ENCODE measurements at regions not wholly inside any gene's neighbourhood (a gene's known extent, or its start where the extent isn't known, plus 50 kb on each side); places are given as distances from the start of the nearest gene placed in this dataset.

DNA sequence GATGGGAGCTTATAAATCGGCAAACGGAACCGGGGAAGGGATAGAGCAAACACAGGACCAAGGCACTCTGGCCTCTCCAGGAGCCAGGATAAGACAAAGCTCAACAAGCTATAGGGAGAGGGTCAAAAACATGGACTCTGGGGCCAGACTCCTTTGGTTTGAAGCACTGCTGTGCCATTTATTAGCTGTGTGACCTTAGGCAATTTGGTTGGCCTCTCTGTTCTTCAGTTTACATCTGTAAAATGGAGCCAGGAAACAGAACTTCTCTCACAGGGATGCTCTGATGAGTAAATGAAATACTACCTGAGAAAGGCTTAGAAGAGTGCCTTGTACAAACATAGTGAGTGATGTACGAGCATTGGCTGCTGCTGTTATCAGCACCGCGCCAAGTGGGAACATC lies 213.3 kb upstream of the PWP1 start:
- H3K27ac ChIP-seq (ENCODE audit: low read depth in 2 of 2, low read length in 2 of 2) = no peak overlapping the region

DNA sequence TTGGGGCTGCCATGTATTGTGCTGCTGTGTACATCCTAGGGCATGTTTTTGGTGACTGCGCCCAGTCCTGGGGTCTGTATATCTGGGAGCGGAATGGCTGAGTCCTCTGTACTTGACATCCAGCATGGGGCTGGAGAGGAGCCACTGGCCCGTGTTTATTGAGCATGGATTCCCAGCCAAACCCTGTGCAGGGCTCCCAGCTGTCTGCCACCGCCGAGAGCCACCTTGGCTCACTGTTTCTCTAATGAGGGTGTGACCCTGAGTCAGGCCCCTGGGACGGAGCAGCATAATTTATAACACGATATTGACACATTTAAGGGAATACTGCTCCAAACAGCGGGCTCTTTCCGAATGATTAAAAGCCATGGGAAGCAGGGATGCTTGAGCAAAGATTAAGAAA lies 211.5 kb upstream of the PWP1 start:
- Histone ChIP-seq H3K27me3 (ENCODE audit: control insufficient read depth in 2 of 2, insufficient read depth in 2 of 2, low read length in 2 of 2) (no peaks in the 10 kb centered on the region), H3K4me3 (ENCODE audit: low read length in 2 of 2) (no peak overlapping the region), H3K27ac (ENCODE audit: low read depth in 2 of 2, low read length in 2 of 2) (no peak overlapping the region), H3K9ac (ENCODE audit: low read depth in 1 of 2, low read length in 2 of 2) (no peak overlapping the region), H3K4me1 (ENCODE audit: control insufficient read depth in 2 of 2, insufficient read depth in 2 of 2, low read length in 2 of 2) (no peaks in the 10 kb centered on the region), H3K36me3 (ENCODE audit: control insufficient read depth in 2 of 2, insufficient read depth in 2 of 2, low read length in 2 of 2) (no peaks in the 10 kb centered on the region), H3K9me3 (ENCODE audit: control insufficient read depth in 2 of 2, low read length in 2 of 2) (no peaks in the 10 kb centered on the region)

More for the DNA sequence above, 213.3 kb upstream of the PWP1 start:
- H3K9me3 ChIP-seq (ENCODE audit: control insufficient read depth in 2 of 2, low read length in 2 of 2) = no peaks in the 10 kb centered on the region
- H3K9ac ChIP-seq (ENCODE audit: low read depth in 1 of 2, low read length in 2 of 2) = no peak overlapping the region
- H3K27me3 ChIP-seq (ENCODE audit: control insufficient read depth in 2 of 2, insufficient read depth in 2 of 2, low read length in 2 of 2) = no peaks in the 10 kb centered on the region
- no peaks in the 10 kb centered on the region for H3K36me3 ChIP-seq (ENCODE audit: control insufficient read depth in 2 of 2, insufficient read depth in 2 of 2, low read length in 2 of 2)
- H3K4me1 ChIP-seq (ENCODE audit: control insufficient read depth in 2 of 2, insufficient read depth in 2 of 2, low read length in 2 of 2) = no peaks in the 10 kb centered on the region
- no peak overlapping the region for H3K4me3 ChIP-seq (ENCODE audit: low read length in 2 of 2)

DNA sequence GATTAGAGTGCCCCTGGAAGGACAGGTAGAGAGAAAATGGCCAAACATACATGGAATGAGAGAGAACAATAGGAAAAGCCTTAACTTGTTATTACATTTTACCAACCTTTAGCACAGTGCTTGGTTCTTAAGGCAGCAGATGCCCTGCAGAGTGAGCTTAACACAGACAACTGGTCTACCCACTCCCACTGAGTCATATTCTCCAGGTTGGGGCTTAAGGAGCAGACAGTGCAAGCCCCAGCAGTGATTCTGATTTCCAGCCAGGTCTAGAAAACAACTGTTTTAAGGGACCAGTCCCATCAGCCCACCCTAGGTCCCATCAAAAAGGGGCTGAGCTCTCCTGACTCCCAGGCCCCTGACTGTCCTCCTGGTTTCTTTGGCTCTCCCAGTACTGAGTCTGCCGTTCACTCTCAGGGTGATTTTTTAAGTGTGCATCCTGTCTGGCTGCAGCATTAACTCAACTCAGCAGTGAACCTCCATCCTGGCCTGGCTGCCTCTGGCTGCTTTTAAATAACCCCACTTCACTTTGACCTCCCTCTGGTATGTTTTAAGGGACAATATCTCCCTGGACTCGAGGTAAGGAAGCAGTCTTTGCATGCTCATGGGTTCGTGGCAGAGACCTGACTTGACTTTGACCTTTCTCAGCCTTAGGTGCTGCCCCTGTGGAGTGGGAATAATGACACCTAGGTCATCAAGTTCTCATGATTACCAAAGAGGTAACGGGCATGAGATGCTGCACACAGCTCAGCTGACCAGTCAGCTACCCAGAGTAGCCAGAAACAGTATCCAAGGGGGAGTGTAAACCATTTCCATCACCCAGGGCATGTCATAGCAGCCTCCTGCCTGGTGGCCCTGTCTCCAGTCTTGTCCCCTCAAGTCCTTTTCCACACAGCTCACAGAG lies 210.7 kb upstream of the PWP1 start:
- Histone ChIP-seq H3K27me3 (ENCODE audit: control insufficient read depth in 2 of 2, insufficient read depth in 2 of 2, low read length in 2 of 2) (peaks cover 0 to 1% of the 10 kb centered on the region in 2 donors), H3K9me3 (ENCODE audit: control insufficient read depth in 2 of 2, low read length in 2 of 2) (no peaks in the 10 kb centered on the region), H3K4me3 (ENCODE audit: low read length in 2 of 2) (no peak overlapping the region), H3K27ac (ENCODE audit: low read depth in 2 of 2, low read length in 2 of 2) (no peak overlapping the region), H3K36me3 (ENCODE audit: control insufficient read depth in 2 of 2, insufficient read depth in 2 of 2, low read length in 2 of 2) (no peaks in the 10 kb centered on the region), H3K9ac (ENCODE audit: low read depth in 1 of 2, low read length in 2 of 2) (no peak overlapping the region), H3K4me1 (ENCODE audit: control insufficient read depth in 2 of 2, insufficient read depth in 2 of 2, low read length in 2 of 2) (no peaks in the 10 kb centered on the region)

DNA sequence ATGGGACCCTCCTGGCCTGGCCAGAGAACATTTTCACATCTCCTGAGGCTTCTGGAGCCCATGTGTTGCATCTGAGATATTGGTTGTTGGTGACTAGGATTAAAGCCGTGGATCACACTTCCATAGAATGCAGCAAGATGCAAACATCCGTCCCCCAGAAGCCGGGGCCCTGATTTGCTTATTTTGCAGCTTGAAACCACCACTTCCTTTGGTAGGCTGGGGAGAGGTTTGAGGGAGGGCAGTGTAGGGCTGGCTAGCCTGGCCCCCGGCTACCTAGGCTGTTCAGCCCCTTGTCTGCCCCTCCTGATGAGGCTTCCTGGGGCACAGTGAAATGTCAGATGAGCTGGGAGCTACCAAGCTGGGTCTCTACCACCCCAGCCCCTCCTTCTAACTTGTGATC lies 209.7 kb upstream of the PWP1 start:
- no peaks in the 10 kb centered on the region for H3K9me3 ChIP-seq (ENCODE audit: control insufficient read depth in 2 of 2, low read length in 2 of 2)
- H3K9ac ChIP-seq (ENCODE audit: low read depth in 1 of 2, low read length in 2 of 2) = no peak overlapping the region
- H3K36me3 ChIP-seq (ENCODE audit: control insufficient read depth in 2 of 2, insufficient read depth in 2 of 2, low read length in 2 of 2) = no peaks in the 10 kb centered on the region
- H3K27me3 ChIP-seq (ENCODE audit: control insufficient read depth in 2 of 2, insufficient read depth in 2 of 2, low read length in 2 of 2) = peaks cover 0 to 3% of the 10 kb centered on the region in 2 donors
- no peak overlapping the region for H3K27ac ChIP-seq (ENCODE audit: low read depth in 2 of 2, low read length in 2 of 2)
- no peak overlapping the region for H3K4me3 ChIP-seq (ENCODE audit: low read length in 2 of 2)
- no peaks in the 10 kb centered on the region for H3K4me1 ChIP-seq (ENCODE audit: control insufficient read depth in 2 of 2, insufficient read depth in 2 of 2, low read length in 2 of 2)

DNA sequence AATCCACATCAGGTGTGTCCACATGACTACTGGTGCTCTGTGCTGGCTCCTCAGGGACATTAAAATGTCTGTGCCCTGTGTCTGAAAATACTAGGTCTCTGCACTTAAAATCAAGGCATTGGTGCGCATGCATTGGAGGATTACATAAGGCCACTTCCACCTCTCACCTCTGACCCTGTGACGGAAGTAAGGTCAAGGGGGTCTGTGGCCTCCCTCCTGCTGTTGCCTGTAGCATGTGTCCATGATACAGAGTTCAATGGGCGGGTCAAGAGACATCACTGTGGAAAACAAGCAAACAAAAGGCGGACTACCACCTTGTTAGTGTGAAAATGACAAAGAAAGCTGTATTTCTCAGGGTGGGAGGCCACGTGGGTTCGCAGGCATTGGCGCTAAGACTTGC lies 208.6 kb upstream of the PWP1 start:
- Histone ChIP-seq H3K9ac (ENCODE audit: low read depth in 1 of 2, low read length in 2 of 2) (no peak overlapping the region), H3K27ac (ENCODE audit: low read depth in 2 of 2, low read length in 2 of 2) (no peak overlapping the region), H3K4me1 (ENCODE audit: control insufficient read depth in 2 of 2, insufficient read depth in 2 of 2, low read length in 2 of 2) (no peaks in the 10 kb centered on the region), H3K4me3 (ENCODE audit: low read length in 2 of 2) (no peak overlapping the region), H3K27me3 (ENCODE audit: control insufficient read depth in 2 of 2, insufficient read depth in 2 of 2, low read length in 2 of 2) (peaks cover 0 to 3% of the 10 kb centered on the region in 2 donors), H3K9me3 (ENCODE audit: control insufficient read depth in 2 of 2, low read length in 2 of 2) (no peaks in the 10 kb centered on the region), H3K36me3 (ENCODE audit: control insufficient read depth in 2 of 2, insufficient read depth in 2 of 2, low read length in 2 of 2) (no peaks in the 10 kb centered on the region)

DNA sequence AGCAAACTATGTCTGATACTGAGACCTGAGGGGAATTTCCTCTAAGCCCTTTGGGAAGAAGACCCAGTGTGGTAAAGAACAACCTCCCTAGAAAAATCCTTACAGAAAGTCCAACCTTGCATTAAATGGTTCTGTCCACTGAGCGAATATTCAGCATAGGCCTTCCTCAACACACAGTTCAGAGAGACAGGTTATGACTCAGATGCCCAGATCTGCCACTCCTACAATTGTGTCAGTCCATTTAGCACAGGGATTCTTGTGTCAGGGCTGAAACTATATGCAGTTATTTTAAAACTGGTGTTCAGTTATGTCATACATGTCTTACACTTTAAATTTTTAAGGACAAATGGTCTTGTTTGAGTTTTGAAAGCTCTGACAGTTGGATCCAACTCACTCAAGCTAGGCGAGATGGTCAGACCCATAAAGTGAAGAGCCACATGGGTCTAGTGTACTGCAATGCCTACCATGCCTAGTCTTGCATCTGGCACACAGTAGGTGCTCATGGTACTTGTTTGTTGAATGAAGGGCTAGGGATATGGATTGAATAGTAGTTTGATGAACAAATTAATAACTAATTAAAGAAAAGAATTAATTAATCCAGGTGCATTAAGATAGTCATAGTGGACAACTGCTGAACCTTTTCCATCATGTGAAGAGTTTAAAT lies 207.5 kb upstream of the PWP1 start:
- Histone ChIP-seq H3K4me3 (ENCODE audit: low read length in 2 of 2) (no peak overlapping the region), H3K9me3 (ENCODE audit: control insufficient read depth in 2 of 2, low read length in 2 of 2) (no peaks in the 10 kb centered on the region), H3K36me3 (ENCODE audit: control insufficient read depth in 2 of 2, insufficient read depth in 2 of 2, low read length in 2 of 2) (no peaks in the 10 kb centered on the region), H3K27ac (ENCODE audit: low read depth in 2 of 2, low read length in 2 of 2) (no peak overlapping the region), H3K4me1 (ENCODE audit: control insufficient read depth in 2 of 2, insufficient read depth in 2 of 2, low read length in 2 of 2) (no peaks in the 10 kb centered on the region), H3K9ac (ENCODE audit: low read depth in 1 of 2, low read length in 2 of 2) (no peak overlapping the region), H3K27me3 (ENCODE audit: control insufficient read depth in 2 of 2, insufficient read depth in 2 of 2, low read length in 2 of 2) (peaks cover 0 to 3% of the 10 kb centered on the region in 2 donors)

DNA sequence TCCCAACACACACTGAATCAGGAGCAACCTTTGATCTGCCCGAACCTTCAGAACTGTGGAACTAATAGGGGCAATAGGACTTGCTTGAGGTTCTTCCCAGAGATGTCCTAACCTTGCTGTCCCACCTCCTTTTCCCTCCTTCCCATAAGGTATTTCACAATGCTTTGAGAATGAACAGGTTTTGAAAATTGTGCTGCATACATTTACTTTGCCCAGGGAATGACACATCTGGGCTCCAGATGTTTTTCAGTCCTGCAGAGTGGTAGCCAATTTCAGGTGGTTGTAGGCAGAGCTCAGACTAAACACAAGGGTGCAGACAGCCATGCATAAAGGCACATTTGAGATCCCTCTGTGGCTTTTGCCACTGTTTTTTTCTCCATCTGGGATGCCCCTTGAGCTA lies 206.7 kb upstream of the PWP1 start:
- Histone ChIP-seq H3K4me3 (ENCODE audit: low read length in 2 of 2) (no peak overlapping the region), H3K9ac (ENCODE audit: low read depth in 1 of 2, low read length in 2 of 2) (no peak overlapping the region), H3K36me3 (ENCODE audit: control insufficient read depth in 2 of 2, insufficient read depth in 2 of 2, low read length in 2 of 2) (no peaks in the 10 kb centered on the region), H3K9me3 (ENCODE audit: control insufficient read depth in 2 of 2, low read length in 2 of 2) (no peaks in the 10 kb centered on the region), H3K4me1 (ENCODE audit: control insufficient read depth in 2 of 2, insufficient read depth in 2 of 2, low read length in 2 of 2) (no peaks in the 10 kb centered on the region), H3K27ac (ENCODE audit: low read depth in 2 of 2, low read length in 2 of 2) (no peak overlapping the region), H3K27me3 (ENCODE audit: control insufficient read depth in 2 of 2, insufficient read depth in 2 of 2, low read length in 2 of 2) (peaks cover 0 to 3% of the 10 kb centered on the region in 2 donors)

DNA sequence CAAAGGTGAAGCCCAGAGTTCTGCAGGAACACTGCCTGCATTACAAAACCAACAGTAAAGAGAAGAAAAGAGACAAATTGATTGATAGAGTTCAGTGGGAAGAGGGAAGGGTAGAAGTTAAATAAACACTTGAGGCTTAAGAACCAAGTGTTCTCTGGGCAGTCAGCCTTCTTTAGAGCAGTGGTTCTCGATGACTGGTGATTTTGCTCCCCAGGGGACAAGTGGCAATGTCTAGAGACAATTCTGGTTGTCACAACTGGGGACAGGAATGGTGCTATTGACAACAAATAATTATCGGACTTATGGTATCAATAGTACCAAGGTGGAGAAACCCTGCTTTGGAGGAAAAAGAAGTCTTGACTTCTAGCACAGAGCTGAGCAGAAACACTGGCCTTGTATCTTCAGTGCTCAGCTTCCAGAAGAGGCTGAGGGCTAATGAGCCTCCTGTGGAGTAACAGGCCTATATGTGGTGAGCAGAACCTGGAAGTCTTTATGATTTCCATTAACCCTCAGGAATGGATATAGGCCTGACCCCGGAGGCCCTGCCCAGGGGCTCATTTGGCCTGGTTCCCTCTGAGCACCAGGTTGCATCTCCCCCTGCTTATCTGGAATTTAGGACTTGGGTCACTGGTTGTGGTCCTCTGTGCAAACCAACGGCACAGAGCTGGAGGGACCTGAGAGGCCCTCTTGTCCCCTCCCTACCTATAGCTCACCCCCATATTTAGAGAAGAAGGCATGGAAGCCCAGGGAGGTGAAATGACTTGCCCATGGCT lies 204.6 kb upstream of the PWP1 start:
- Histone ChIP-seq H3K36me3 (ENCODE audit: control insufficient read depth in 2 of 2, insufficient read depth in 2 of 2, low read length in 2 of 2) (no peaks in the 10 kb centered on the region), H3K4me1 (ENCODE audit: control insufficient read depth in 2 of 2, insufficient read depth in 2 of 2, low read length in 2 of 2) (no peaks in the 10 kb centered on the region), H3K27ac (ENCODE audit: low read depth in 2 of 2, low read length in 2 of 2) (no peak overlapping the region), H3K4me3 (ENCODE audit: low read length in 2 of 2) (no peak overlapping the region), H3K9ac (ENCODE audit: low read depth in 1 of 2, low read length in 2 of 2) (no peak overlapping the region), H3K27me3 (ENCODE audit: control insufficient read depth in 2 of 2, insufficient read depth in 2 of 2, low read length in 2 of 2) (peaks cover 0 to 3% of the 10 kb centered on the region in 2 donors), H3K9me3 (ENCODE audit: control insufficient read depth in 2 of 2, low read length in 2 of 2) (no peaks in the 10 kb centered on the region)

DNA sequence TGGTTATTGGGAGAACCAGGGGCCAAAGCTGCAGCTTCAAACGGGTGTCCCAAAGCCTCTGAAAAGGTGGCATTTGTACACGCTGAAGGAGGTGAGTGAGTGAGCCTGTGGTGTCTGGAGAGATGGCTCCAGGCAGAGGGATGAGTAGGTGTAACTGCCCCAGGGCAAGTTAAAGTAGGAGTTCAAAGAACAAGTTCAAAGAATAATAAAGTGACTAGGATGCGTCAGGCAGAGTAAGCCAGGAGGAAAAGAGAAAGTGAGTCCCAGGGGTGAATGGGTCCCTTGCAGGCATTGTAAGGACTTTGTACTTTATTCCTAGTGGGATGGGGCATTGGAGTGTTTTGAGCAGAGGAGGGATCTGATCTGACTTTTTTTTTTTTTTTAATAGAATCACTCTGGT lies 201.4 kb upstream of the PWP1 start:
- Histone ChIP-seq H3K4me1 (ENCODE audit: control insufficient read depth in 2 of 2, insufficient read depth in 2 of 2, low read length in 2 of 2) (no peaks in the 10 kb centered on the region), H3K27me3 (ENCODE audit: control insufficient read depth in 2 of 2, insufficient read depth in 2 of 2, low read length in 2 of 2) (peaks cover 0 to 3% of the 10 kb centered on the region in 2 donors), H3K9me3 (ENCODE audit: control insufficient read depth in 2 of 2, low read length in 2 of 2) (no peaks in the 10 kb centered on the region), H3K9ac (ENCODE audit: low read depth in 1 of 2, low read length in 2 of 2) (no peak overlapping the region), H3K36me3 (ENCODE audit: control insufficient read depth in 2 of 2, insufficient read depth in 2 of 2, low read length in 2 of 2) (no peaks in the 10 kb centered on the region), H3K27ac (ENCODE audit: low read depth in 2 of 2, low read length in 2 of 2) (no peak overlapping the region), H3K4me3 (ENCODE audit: low read length in 2 of 2) (no peak overlapping the region)

DNA sequence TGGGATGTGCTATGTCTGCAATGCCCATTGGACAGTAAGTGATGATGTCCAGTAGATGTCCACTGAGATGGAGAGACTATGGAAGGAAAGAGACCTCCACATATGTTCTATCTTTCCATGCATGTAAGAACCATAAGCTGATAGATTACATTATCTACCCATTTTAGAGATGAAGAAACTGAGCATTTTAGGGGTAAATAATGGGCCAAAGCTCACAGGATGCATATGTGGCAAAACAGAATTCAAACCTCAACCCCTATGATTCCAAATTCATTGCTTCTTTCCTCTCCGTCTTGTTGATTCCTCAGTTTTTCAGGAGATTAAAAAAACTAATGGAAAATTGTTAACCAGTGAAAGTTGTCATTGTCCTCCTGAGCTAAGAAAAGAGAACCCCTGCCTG lies 200.7 kb upstream of the PWP1 start:
- peaks cover 0 to 1% of the 10 kb centered on the region in 2 donors for H3K27me3 ChIP-seq (ENCODE audit: control insufficient read depth in 2 of 2, insufficient read depth in 2 of 2, low read length in 2 of 2)
- H3K4me3 ChIP-seq (ENCODE audit: low read length in 2 of 2) = no peak overlapping the region
- no peaks in the 10 kb centered on the region for H3K4me1 ChIP-seq (ENCODE audit: control insufficient read depth in 2 of 2, insufficient read depth in 2 of 2, low read length in 2 of 2)
- no peak overlapping the region for H3K9ac ChIP-seq (ENCODE audit: low read depth in 1 of 2, low read length in 2 of 2)
- H3K36me3 ChIP-seq (ENCODE audit: control insufficient read depth in 2 of 2, insufficient read depth in 2 of 2, low read length in 2 of 2) = no peaks in the 10 kb centered on the region
- H3K9me3 ChIP-seq (ENCODE audit: control insufficient read depth in 2 of 2, low read length in 2 of 2) = no peaks in the 10 kb centered on the region
- H3K27ac ChIP-seq (ENCODE audit: low read depth in 2 of 2, low read length in 2 of 2) = no peak overlapping the region

All from mucosa of rectum (tissue), 2 donors.